CD14-positive monocyte (primary cell): ENCODE measurements at regions not wholly inside any gene's neighbourhood (a gene's known extent, or its start where the extent isn't known, plus 50 kb on each side); places are given as distances from the start of the nearest gene placed in this dataset.

Experiments used
- DNase-seq, 3 donors: peaks; one replicate each; pipeline ENCODE4 v3.0.0-alpha.2; 2011 to 2022
- H2AFZ ChIP-seq: 2 replicates; pipeline ENCODE4 v1.6.0; 2012; ENCODE audit warnings: mild to moderate bottlenecking, low read depth, low read length, inconsistent platforms; ENCODE audit not compliant: insufficient read depth, poor library complexity, severe bottlenecking
- H3K27ac ChIP-seq, 2 donors: 1 replicate in 1 of 2; 2 replicates in 1 of 2; pipeline ENCODE4 v1.5.1; 2012 to 2013; ENCODE audit warnings: low read length in 2 of 2, control low read depth in 1 of 2, inconsistent platforms in 1 of 2, low read depth in 1 of 2, mild to moderate bottlenecking in 1 of 2
- H3K27me3 ChIP-seq, 2 donors: one replicate each; pipeline versions ENCODE4 v1.6.0 to v1.6.1; 2011 to 2013; ENCODE audit warnings: low read length in 2 of 2; ENCODE audit not compliant: control insufficient read depth in 2 of 2, insufficient read depth in 2 of 2
- H3K36me3 ChIP-seq, 2 donors: replicated peaks in 1 of 2; 1 replicate in 1 of 2; 2 replicates in 1 of 2; pipeline versions ENCODE4 v1.5.1 to v1.6.1; 2012 to 2013; ENCODE audit warnings: low read length in 2 of 2, control low read depth in 1 of 2, inconsistent platforms in 1 of 2, mild to moderate bottlenecking in 1 of 2; ENCODE audit not compliant: insufficient read depth in 2 of 2, control insufficient read depth in 1 of 2
- H3K4me1 ChIP-seq, 2 donors: 1 replicate in 1 of 2; 2 replicates in 1 of 2; pipeline versions ENCODE4 v1.5.1 to v1.6.1; 2012 to 2013; ENCODE audit warnings: low read length in 2 of 2, control low read depth in 1 of 2, inconsistent platforms in 1 of 2, mild to moderate bottlenecking in 1 of 2, moderate library complexity in 1 of 2; ENCODE audit not compliant: insufficient read depth in 2 of 2, control insufficient read depth in 1 of 2
- H3K4me2 ChIP-seq: replicated peaks from 2 replicates; pipeline ENCODE3; 2012; ENCODE audit warnings: low read length, moderate library complexity, mild to moderate bottlenecking; ENCODE audit not compliant: poor library complexity, severe bottlenecking; ENCODE audit errors: extremely low read depth
- H3K4me3 ChIP-seq, 3 experiments: fragments of 200-600 bp in 1 of 3; sonication (generic) in 1 of 3; replicated peaks in 1 of 3; 1 replicate in 2 of 3; 2 replicates in 1 of 3; pipeline ENCODE4 v1.5.1; 2011 to 2013; ENCODE audit warnings: low read length in 3 of 3, mild to moderate bottlenecking in 3 of 3, control low read depth in 2 of 3, low read depth in 2 of 3, inconsistent platforms in 1 of 3, moderate library complexity in 1 of 3
- H3K79me2 ChIP-seq: 2 replicates; pipeline ENCODE4 v1.6.0; 2012; ENCODE audit warnings: mild to moderate bottlenecking, control low read depth, inconsistent platforms, low read length, moderate library complexity; ENCODE audit not compliant: insufficient read depth
- H3K9ac ChIP-seq: 2 replicates; pipeline ENCODE4 v1.6.0; 2017; ENCODE audit warnings: low read length, mild to moderate bottlenecking; ENCODE audit not compliant: insufficient read depth, poor library complexity, severe bottlenecking
- H3K9me3 ChIP-seq, 2 donors: replicated peaks in 1 of 2; 1 replicate in 1 of 2; 2 replicates in 1 of 2; pipeline versions ENCODE4 v1.5.1 to v1.6.1; 2012 to 2013; ENCODE audit warnings: low read length in 2 of 2, control low read depth in 1 of 2; ENCODE audit not compliant: control insufficient read depth in 1 of 2, insufficient read depth in 1 of 2
- H4K20me1 ChIP-seq: 2 replicates; pipeline ENCODE4 v1.6.0; 2012; ENCODE audit warnings: mild to moderate bottlenecking, low read length, control low read depth, moderate library complexity; ENCODE audit not compliant: insufficient read depth
- H3K27ac Mint-ChIP-seq, 7 donors: one replicate each; pipeline ENCODE4 v1.8.0; 2020; ENCODE audit warnings: mild to moderate bottlenecking in 7 of 7, mixed read lengths in 7 of 7, moderate library complexity in 6 of 7, inconsistent platforms in 2 of 7
- H3K27me3 Mint-ChIP-seq, 3 donors: one replicate each; pipeline ENCODE4 v1.8.0; 2021 to 2022; ENCODE audit warnings: low read depth in 3 of 3, mild to moderate bottlenecking in 3 of 3, mixed read lengths in 3 of 3, moderate library complexity in 3 of 3, inconsistent platforms in 1 of 3
- H3K36me3 Mint-ChIP-seq, 2 donors: one replicate each; pipeline ENCODE4 v1.8.0; 2020; ENCODE audit warnings: mixed read lengths in 2 of 2, inconsistent platforms in 1 of 2, mild to moderate bottlenecking in 1 of 2
- H3K4me1 Mint-ChIP-seq: one replicate; pipeline ENCODE4 v1.8.0; 2020; ENCODE audit warnings: mild to moderate bottlenecking, mixed read lengths
- H3K4me3 Mint-ChIP-seq, 2 donors: one replicate each; pipeline ENCODE4 v1.8.0; 2020; ENCODE audit warnings: mild to moderate bottlenecking in 2 of 2, mixed read lengths in 2 of 2, moderate library complexity in 1 of 2
- H3K9me3 Mint-ChIP-seq, 7 donors: one replicate each; pipeline ENCODE4 v1.8.0; 2020 to 2022; ENCODE audit warnings: mixed read lengths in 7 of 7, mild to moderate bottlenecking in 6 of 7, moderate library complexity in 6 of 7, inconsistent platforms in 2 of 7
- CTCF ChIP-seq: fragments of 200-600 bp; IDR thresholded peaks from one replicate; pipeline ENCODE4 v1.8.0; 2022; ENCODE audit warnings: antibody characterized with exemption, mild to moderate bottlenecking
- WGBS: methylation state at CpG from one replicate; pipeline ENCODE4 v1.1.5; 2013; ENCODE audit warnings: missing lambda C conversion rate; ENCODE audit not compliant: insufficient coverage; 5-methylcytosine and 5-hydroxymethylcytosine counted together
- intact Hi-C, 2 donors: fragments of 100-400 bp; cut with micrococcal nuclease; formaldehyde crosslinking; loops; one replicate each; pipeline versions ENCODE4 v1.15.0 to v1.15.1; 2023

GRCh38 chr10:78549140-78549935 is 515.7 kb downstream of the RPS24 start:
- WGBS = no CpG with 5 or more reads among the region's 9 CpGs
- H3K9ac ChIP-seq = no peak overlapping the region
- no peaks in the 10 kb centered on the region for H3K27me3 ChIP-seq
- Mint-ChIP-seq H3K36me3 (no peaks in the 10 kb centered on the region), H3K9me3 (peaks cover 4 to 8% (median 6%) of the 10 kb centered on the region in 7 donors), H3K4me1 (peaks cover 14% of the 10 kb centered on the region), H3K27me3 (peaks cover 0 to 4% (median 1%) of the 10 kb centered on the region in 3 donors), H3K27ac (peak overlapping the region in 1 of 7 donors; percentile 50), H3K4me3 (no peak overlapping the region)
- no peaks in the 10 kb centered on the region for H3K36me3 ChIP-seq
- DNase-seq = peak in 1 of 3 donors; percentile 2
- H3K79me2 ChIP-seq = no peaks in the 10 kb centered on the region
- H3K9me3 ChIP-seq = no peaks in the 10 kb centered on the region
- no peak overlapping the region for H3K4me2 ChIP-seq
- intact Hi-C loops = no loop called here
- no peaks in the 10 kb centered on the region for H4K20me1 ChIP-seq
- H3K4me1 ChIP-seq = no peaks in the 10 kb centered on the region
- H3K4me3 ChIP-seq = no peak overlapping the region
- no peak overlapping the region for H2AFZ ChIP-seq
- no peak overlapping the region for H3K27ac ChIP-seq
- TF ChIP-seq CTCF = no peak

GRCh38 chr10:78550090-78550489 is 516.4 kb downstream of the RPS24 start:
- H3K36me3 Mint-ChIP-seq = no peaks in the 10 kb centered on the region
- no peaks in the 10 kb centered on the region for H3K4me1 ChIP-seq

More at GRCh38 chr10:78550090-78550489, 516.4 kb downstream of the RPS24 start:
- DNase-seq = no peak
- peaks cover 14% of the 10 kb centered on the region for H3K4me1 Mint-ChIP-seq
- H3K9me3 Mint-ChIP-seq = peaks cover 4 to 11% (median 6%) of the 10 kb centered on the region in 7 donors
- no peak overlapping the region for H3K4me3 Mint-ChIP-seq
- no peak overlapping the region for H3K9ac ChIP-seq
- no peaks in the 10 kb centered on the region for H3K36me3 ChIP-seq
- WGBS = 100% methylated on average over 4 of the region's 4 CpGs
- no peak overlapping the region for H3K27ac Mint-ChIP-seq
- no peaks in the 10 kb centered on the region for H3K79me2 ChIP-seq
- H3K4me3 ChIP-seq = no peak overlapping the region
- H2AFZ ChIP-seq = no peak overlapping the region
- peaks cover 0 to 3% of the 10 kb centered on the region in 2 donors for H3K9me3 ChIP-seq
- intact Hi-C loops = no loop called here
- TF ChIP-seq CTCF = no peak
- no peak overlapping the region for H3K4me2 ChIP-seq
- no peaks in the 10 kb centered on the region for H4K20me1 ChIP-seq
- no peaks in the 10 kb centered on the region for H3K27me3 ChIP-seq
- peaks cover 0 to 4% (median 1%) of the 10 kb centered on the region in 3 donors for H3K27me3 Mint-ChIP-seq
- H3K27ac ChIP-seq = no peak overlapping the region
